Dermis microvascular lymphatic vessel endothelial cell (primary cell): ENCODE measurements at regions not wholly inside any gene's neighbourhood (a gene's known extent, or its start where the extent isn't known, plus 50 kb on each side); places are given as distances from the start of the nearest gene placed in this dataset.

Experiments used
- DNase-seq, 2 donors: peaks; one replicate each; pipeline versions ENCODE4 v3.0.0 to v3.0.0-alpha.2; 2010; ENCODE audit warnings: low read depth in 2 of 2

GRCh38 chr11:115912484-115912945 lies 408.3 kb upstream of the CADM1 start:
- no peak for DNase-seq

GRCh38 chr11:115911613-115912346 lies 407.6 kb upstream of the CADM1 start:
- no peak for DNase-seq

- no peak for DNase-seq
These were observed 406.2 kb upstream of the CADM1 start for GRCh38 chr11:115910379-115910778.

DNA sequence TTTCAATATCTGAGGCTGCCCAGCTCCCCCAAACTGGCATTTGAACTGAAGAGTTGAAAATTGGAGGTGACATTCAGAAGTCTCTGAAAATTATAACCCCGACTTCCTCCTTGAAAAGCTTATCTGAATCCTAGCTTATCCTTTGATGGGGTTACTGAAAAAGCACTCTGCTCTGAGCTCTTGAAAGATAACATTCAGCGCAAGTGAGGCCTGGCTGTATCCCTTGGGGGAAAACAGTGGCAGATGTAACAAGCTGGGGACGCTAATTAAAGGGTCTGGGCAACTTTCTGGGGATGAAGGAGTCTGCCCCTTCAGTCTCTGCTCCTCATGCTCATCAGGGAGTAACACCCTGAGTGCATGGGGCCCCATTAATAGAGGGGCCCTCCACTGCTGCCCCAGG lies 402.0 kb upstream of the CADM1 start:
- no peak for DNase-seq

GRCh38 chr11:115905341-115906000 lies 401.3 kb upstream of the CADM1 start:
- no peak for DNase-seq

GRCh38 chr11:115903179-115903578 lies 399.0 kb upstream of the CADM1 start:
- no peak for DNase-seq

GRCh38 chr11:115901069-115901468 lies 396.9 kb upstream of the CADM1 start:
- no peak for DNase-seq

- no peak for DNase-seq
These were observed 395.9 kb upstream of the CADM1 start for GRCh38 chr11:115900111-115900510.

- no peak for DNase-seq
These were observed 393.5 kb upstream of the CADM1 start for GRCh38 chr11:115897707-115898106.

- no peak for DNase-seq
These were observed 391.9 kb upstream of the CADM1 start for GRCh38 chr11:115896084-115896483.

GRCh38 chr11:115895594-115895993 lies 391.4 kb upstream of the CADM1 start:
- no peak for DNase-seq

DNA sequence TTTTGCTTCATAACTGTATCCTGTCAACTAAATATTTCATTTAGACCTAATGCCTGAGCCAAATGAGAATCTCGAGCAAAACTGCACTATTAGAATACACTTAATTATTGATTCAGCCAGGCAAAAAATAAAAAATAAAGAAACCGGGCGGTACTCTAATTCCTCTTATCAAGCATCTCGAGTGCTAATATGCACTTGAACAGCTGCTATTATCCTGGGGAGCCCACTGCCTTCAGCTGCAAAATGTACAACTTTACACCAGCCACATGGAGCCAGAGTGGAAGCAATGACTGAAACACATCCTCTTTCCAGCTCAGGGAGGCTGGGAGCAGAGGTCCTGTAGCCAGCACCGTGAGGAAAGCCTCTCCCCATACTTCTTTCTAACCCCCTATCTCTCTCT lies 390.0 kb upstream of the CADM1 start:
- DNase-seq, result no peak

DNA sequence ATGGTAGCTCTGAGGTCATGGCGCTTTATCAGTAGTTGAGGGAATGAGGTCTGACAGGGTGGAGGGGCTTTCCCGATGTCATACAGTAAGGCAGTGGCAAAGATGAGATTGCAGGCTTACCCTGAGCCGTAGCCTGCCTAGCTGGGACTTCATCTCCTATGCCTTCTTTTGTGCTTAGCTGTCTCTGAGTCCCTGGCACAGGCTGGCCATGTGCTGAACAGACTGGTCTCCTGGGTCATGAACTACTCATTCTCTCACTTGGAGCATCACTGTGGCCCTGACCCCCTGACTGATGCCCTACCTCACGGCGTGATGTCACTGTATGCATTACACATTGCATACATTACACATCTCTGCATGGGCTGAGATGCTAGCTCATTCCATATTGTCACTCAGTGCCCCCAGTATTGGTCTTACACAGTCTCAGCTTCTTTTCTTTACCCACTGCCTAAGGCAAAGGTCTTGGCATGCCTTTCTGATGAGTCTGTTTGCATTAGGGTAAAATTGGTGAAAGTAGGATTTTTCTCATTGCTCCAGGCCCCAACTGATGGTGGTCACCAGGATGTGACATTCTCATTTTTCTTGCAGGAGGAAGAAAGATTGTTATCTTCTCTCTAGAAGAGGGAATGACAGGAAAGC lies 389.4 kb upstream of the CADM1 start:
- no peak for DNase-seq

- no peak for DNase-seq
These were observed 387.8 kb upstream of the CADM1 start for GRCh38 chr11:115892016-115892415.

- no peak for DNase-seq
These were observed 387.4 kb upstream of the CADM1 start for GRCh38 chr11:115891581-115891980.

GRCh38 chr11:115890500-115890899 lies 386.3 kb upstream of the CADM1 start:
- no peak for DNase-seq

DNA sequence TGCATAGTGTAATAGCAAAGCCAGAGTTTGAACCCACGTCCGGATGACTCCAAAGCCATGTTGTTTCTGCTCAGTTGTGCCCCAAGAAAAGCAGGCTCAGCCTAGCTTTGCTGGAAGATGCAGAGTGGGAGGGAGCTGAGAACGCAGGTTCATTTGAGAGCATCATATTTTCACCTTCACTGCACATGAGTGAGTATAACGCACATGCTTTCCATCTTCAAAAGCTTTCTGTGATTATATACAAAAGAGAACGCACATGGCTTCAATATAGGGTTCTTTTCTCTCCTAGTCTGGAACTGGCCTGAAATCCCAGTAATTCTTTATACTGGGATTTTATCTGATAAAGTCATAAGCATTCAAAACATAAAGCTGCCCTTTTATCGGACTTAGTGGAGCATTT lies 385.5 kb upstream of the CADM1 start:
- no peak for DNase-seq

- no peak for DNase-seq
These were observed 383.5 kb upstream of the CADM1 start for GRCh38 chr11:115887727-115888126.

DNA sequence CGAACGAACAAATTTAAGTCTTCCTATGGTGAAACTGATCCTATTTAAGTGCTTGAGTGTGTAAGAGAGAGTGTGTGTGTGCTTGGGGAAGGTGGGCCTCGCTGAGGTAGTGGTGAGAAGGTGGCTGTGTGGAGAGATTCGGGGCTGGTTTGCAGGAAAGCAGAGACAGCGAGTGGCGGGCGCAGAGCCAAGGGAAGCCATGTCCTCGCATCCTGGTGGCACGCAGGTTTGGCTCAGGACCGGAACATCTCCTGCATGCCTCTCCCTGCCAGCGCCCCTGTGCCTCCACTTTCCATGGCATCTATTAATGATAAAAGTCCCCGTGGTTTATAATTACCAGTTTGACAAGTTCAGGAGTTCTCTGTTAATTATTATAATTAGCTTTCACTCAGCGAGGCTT lies 383.1 kb upstream of the CADM1 start:
- DNase-seq, result no peak

GRCh38 chr11:115886422-115886733 lies 382.2 kb upstream of the CADM1 start:
- no peak for DNase-seq

DNA sequence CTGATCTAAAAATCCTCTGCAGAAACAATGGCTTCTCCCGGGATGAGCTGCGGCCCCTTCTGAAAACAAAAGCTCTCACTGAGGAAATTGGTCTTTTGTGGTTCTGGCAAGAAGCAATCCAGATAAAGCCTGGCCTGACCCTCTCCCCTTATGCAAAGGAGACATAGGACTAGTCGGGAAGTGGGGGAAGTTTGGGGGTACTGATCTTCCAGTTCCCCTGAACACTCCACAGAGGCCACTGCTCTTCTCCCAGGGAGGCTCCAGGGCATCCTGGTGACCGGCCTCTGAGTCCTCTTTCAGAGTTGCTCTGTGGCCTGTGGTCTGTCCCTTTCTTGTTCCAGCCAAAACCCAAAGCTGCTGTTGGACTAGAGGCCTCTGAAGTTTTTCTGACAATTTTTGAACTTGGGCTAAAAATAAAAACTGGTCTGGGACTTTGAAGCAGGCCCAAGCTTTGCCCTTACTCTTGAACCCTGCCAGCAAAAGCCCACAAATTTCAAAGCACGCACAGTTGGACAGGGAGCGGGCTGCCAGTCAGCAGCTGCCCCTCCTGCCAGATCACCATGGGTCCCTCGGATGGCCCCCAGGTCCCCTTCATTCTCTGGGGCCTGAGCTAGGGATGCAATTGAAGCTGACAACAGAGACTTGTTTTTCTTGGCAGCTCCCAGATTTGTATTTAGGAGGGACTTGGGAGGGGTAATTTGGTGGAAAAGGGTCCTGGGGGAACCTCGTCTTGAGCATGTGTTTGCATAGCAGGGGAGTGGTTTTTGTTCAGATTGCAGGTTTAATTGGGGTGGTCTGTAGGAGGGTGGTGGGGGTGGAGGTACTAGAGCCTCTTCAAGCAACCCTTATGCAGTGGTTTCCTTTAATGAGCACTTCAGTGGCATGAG lies 381.6 kb upstream of the CADM1 start:
- DNase-seq, result no peak
